ENCODE measurements at regions not wholly inside any gene's neighbourhood (a gene's known extent, or its start where the extent isn't known, plus 50 kb on each side); places are given as distances from the start of the nearest gene placed in this dataset.

DNA sequence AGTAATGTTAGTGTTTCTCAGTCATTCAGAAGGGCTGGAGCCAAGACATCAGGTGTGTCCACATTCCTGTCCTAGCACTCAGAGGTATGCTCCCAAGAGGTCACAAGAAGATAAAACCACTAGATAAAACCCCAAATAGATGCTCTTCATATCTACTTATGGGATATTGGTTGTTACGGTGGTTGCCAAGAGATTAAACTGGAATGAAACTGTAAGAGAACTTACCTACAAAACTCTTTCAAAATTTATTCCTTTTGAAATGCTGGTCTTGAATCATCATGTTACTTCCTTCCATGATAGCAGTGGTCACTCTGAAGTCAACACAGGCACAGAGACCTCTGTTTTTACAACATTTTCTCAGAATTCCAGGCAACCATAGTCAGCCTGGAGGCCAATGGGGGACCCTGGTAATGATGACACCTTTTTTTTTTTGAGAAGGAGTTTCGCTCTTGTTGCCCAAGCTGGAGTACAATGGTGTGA, 122.4 kb upstream of the WSCD1 start:
- TF ChIP-seq, protein P1, sequence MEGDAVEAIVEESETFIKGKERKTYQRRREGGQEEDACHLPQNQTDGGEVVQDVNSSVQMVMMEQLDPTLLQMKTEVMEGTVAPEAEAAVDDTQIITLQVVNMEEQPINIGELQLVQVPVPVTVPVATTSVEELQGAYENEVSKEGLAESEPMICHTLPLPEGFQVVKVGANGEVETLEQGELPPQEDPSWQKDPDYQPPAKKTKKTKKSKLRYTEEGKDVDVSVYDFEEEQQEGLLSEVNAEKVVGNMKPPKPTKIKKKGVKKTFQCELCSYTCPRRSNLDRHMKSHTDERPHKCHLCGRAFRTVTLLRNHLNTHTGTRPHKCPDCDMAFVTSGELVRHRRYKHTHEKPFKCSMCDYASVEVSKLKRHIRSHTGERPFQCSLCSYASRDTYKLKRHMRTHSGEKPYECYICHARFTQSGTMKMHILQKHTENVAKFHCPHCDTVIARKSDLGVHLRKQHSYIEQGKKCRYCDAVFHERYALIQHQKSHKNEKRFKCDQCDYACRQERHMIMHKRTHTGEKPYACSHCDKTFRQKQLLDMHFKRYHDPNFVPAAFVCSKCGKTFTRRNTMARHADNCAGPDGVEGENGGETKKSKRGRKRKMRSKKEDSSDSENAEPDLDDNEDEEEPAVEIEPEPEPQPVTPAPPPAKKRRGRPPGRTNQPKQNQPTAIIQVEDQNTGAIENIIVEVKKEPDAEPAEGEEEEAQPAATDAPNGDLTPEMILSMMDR (IDR thresholded peaks at IDR 0.05) = no peak
- intact Hi-C loops (cut with DNase I; ENCODE audit: low total_unique reads) = no loop called here
- H3K27me3 ChIP-seq = peaks cover 0 to 3% of the 10 kb centered on the region in 2 donors

DNA sequence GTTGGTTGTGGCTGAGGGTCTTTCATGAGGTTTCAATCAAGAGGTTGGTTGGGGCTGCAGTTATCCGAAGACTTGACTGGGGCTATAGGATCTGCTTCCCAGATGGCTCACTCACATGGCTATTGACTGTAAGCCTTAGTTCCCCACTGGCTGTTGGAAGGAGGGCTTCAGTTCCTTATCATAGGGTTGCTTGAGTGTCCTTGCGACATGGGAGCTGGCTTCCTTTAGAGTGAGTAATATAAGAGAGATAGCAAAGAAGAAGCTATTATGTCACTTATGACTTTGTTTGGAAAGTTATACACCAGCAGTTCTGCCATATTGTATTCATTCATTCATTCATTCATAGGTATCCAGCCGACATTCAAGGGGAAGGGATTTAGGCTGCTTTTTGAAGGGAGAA, 121.4 kb upstream of the WSCD1 start:
- TF ChIP-seq, protein P1 (IDR thresholded peaks at IDR 0.05) = no peak
- intact Hi-C loops (cut with DNase I; ENCODE audit: low total_unique reads) = no loop called here
- H3K4me1 ChIP-seq = no peaks in the 10 kb centered on the region

More for the DNA sequence above, 122.4 kb upstream of the WSCD1 start:
- Histone ChIP-seq H3K27ac (no peak overlapping the region), H3K4me1 (no peaks in the 10 kb centered on the region), H3K36me3 (no peaks in the 10 kb centered on the region), H3K4me3 (no peak overlapping the region), H3K9me3 (no peaks in the 10 kb centered on the region)
- DNase-seq = no peak

DNA sequence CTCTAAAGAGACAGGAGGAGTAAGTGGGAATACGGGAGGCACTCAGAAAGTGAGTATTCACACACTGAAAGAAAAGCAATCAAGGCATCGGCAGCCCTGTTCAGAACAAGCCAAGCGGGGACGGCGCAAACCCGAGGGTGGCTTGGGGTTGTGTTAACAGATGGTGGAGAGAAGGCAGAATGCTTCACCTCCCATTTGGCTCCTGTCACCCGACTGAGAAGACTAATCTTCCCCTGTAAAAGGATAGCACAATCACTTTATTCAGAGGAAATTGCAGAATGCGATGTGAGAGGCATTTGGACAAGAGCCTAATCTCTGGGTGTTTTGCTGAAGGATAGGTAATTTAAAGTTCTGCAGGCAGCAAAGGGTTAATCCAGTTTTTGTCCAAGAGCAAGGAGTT, 119.3 kb upstream of the WSCD1 start:
- H3K4me1 ChIP-seq = no peaks in the 10 kb centered on the region
- TF ChIP-seq, protein P1 (IDR thresholded peaks at IDR 0.05) = no peak
- H3K4me3 ChIP-seq = no peak overlapping the region
- no peak overlapping the region for H3K27ac ChIP-seq
- no peaks in the 10 kb centered on the region for H3K36me3 ChIP-seq
- H3K9me3 ChIP-seq = peaks cover 0 to 12% (median 9%) of the 10 kb centered on the region in 3 donors
- intact Hi-C loops (cut with DNase I; ENCODE audit: low total_unique reads) = no loop called here
- no peak for DNase-seq
- H3K27me3 ChIP-seq = no peaks in the 10 kb centered on the region

More for the DNA sequence above, 121.4 kb upstream of the WSCD1 start:
- H3K27ac ChIP-seq = no peak overlapping the region
- H3K4me3 ChIP-seq = no peak overlapping the region
- H3K27me3 ChIP-seq = no peaks in the 10 kb centered on the region
- no peaks in the 10 kb centered on the region for H3K36me3 ChIP-seq
- no peak for DNase-seq
- no peaks in the 10 kb centered on the region for H3K9me3 ChIP-seq

GRCh38 chr17:5951912-5952311, 118.3 kb upstream of the WSCD1 start:
- H3K4me1 ChIP-seq = no peaks in the 10 kb centered on the region
- intact Hi-C loops (cut with DNase I; ENCODE audit: low total_unique reads) = no loop called here
- TF ChIP-seq, protein P1 (IDR thresholded peaks at IDR 0.05) = no peak

GRCh38 chr17:5952518-5952917, 117.7 kb upstream of the WSCD1 start:
- Histone ChIP-seq H3K4me1 (no peaks in the 10 kb centered on the region), H3K27me3 (no peaks in the 10 kb centered on the region), H3K36me3 (no peaks in the 10 kb centered on the region), H3K27ac (no peak overlapping the region), H3K4me3 (no peak overlapping the region), H3K9me3 (peaks cover 0 to 25% (median 24%) of the 10 kb centered on the region in 3 donors)
- no peak for DNase-seq
- TF ChIP-seq, protein P1 (IDR thresholded peaks at IDR 0.05) = no peak
- intact Hi-C loops (cut with DNase I; ENCODE audit: low total_unique reads) = no loop called here

More at GRCh38 chr17:5951912-5952311, 118.3 kb upstream of the WSCD1 start:
- Histone ChIP-seq H3K36me3 (no peaks in the 10 kb centered on the region), H3K27me3 (no peaks in the 10 kb centered on the region), H3K27ac (no peak overlapping the region), H3K9me3 (peaks cover 0 to 19% (median 19%) of the 10 kb centered on the region in 3 donors), H3K4me3 (no peak overlapping the region)
- DNase-seq = no peak

- H3K27me3 ChIP-seq = no peaks in the 10 kb centered on the region
- TF ChIP-seq, protein P1 (IDR thresholded peaks at IDR 0.05) = no peak
- intact Hi-C loops (cut with DNase I; ENCODE audit: low total_unique reads) = no loop called here
- no peak overlapping the region for H3K4me3 ChIP-seq
- H3K27ac ChIP-seq = no peak overlapping the region
- DNase-seq = no peak
- no peaks in the 10 kb centered on the region for H3K4me1 ChIP-seq
- no peaks in the 10 kb centered on the region for H3K36me3 ChIP-seq
- peaks cover 0 to 27% (median 25%) of the 10 kb centered on the region in 3 donors for H3K9me3 ChIP-seq
Measured at GRCh38 chr17:5955764-5956163, 114.4 kb upstream of the WSCD1 start.
